Astrocyte (in vitro differentiated cells and primary cell): ENCODE measurements at regions not wholly inside any gene's neighbourhood (a gene's known extent, or its start where the extent isn't known, plus 50 kb on each side); places are given as distances from the start of the nearest gene placed in this dataset.

ENCODE experiments used
- DNase-seq: peaks from one replicate; pipeline ENCODE4 v3.0.0-alpha.2; 2010; ENCODE audit warnings: low read depth
- FAIRE-seq: peaks from 2 replicates; lab custom pipeline; 2011; peaks lifted over from hg19 to GRCh38; lab: Jason Lieb, UNC
- H2AFZ ChIP-seq: 2 replicates; pipeline ENCODE4 v1.6.0; 2012; ENCODE audit warnings: low read depth, low read length, inconsistent platforms
- H3K27ac ChIP-seq: 2 replicates; pipeline ENCODE4 v1.5.1; 2011; ENCODE audit warnings: low read depth, low read length, inconsistent platforms
- H3K27me3 ChIP-seq: 2 replicates; pipeline ENCODE4 v1.6.0; 2011; ENCODE audit warnings: low read length, inconsistent platforms; ENCODE audit not compliant: insufficient read depth
- H3K36me3 ChIP-seq: 2 replicates; pipeline ENCODE4 v1.5.1; 2011; ENCODE audit warnings: low read length, inconsistent platforms; ENCODE audit not compliant: insufficient read depth
- H3K4me1 ChIP-seq: 2 replicates; pipeline ENCODE4 v1.5.1; 2011; ENCODE audit warnings: low read length, inconsistent platforms; ENCODE audit not compliant: insufficient read depth
- H3K4me2 ChIP-seq: 2 replicates; pipeline ENCODE4 v1.6.0; 2012; ENCODE audit warnings: low read length, inconsistent platforms
- H3K4me3 ChIP-seq: 2 replicates; pipeline ENCODE4 v1.5.1; 2011; ENCODE audit warnings: low read depth, mild to moderate bottlenecking, low read length, inconsistent platforms; ENCODE audit not compliant: insufficient read depth
- H3K79me2 ChIP-seq: 2 replicates; pipeline ENCODE4 v1.6.0; 2012; ENCODE audit warnings: mild to moderate bottlenecking, low read length, inconsistent platforms; ENCODE audit not compliant: insufficient read depth
- H3K9ac ChIP-seq: 2 replicates; pipeline ENCODE4 v1.6.0; 2012; ENCODE audit warnings: mild to moderate bottlenecking, low read length, inconsistent platforms
- H3K9me3 ChIP-seq: 2 replicates; pipeline ENCODE4 v1.5.1; 2012; ENCODE audit warnings: low read depth, mild to moderate bottlenecking, low read length, inconsistent platforms; ENCODE audit not compliant: insufficient read depth
- H4K20me1 ChIP-seq: 2 replicates; pipeline ENCODE4 v1.6.0; 2012; ENCODE audit warnings: low read length, inconsistent platforms; ENCODE audit not compliant: insufficient read depth
- H3K27ac Mint-ChIP-seq: one replicate; pipeline ENCODE4 v1.8.0; 2021; ENCODE audit warnings: mild to moderate bottlenecking, mixed read lengths; ENCODE audit not compliant: unreplicated experiment
- H3K27me3 Mint-ChIP-seq: one replicate; pipeline ENCODE4 v1.8.0; 2021; ENCODE audit warnings: low read depth, mixed read lengths; ENCODE audit not compliant: unreplicated experiment
- H3K36me3 Mint-ChIP-seq: one replicate; pipeline ENCODE4 v1.8.0; 2021; ENCODE audit warnings: low read depth, mixed read lengths; ENCODE audit not compliant: unreplicated experiment
- H3K4me1 Mint-ChIP-seq: one replicate; pipeline ENCODE4 v1.8.0; 2021; ENCODE audit warnings: low read depth, mixed read lengths; ENCODE audit not compliant: unreplicated experiment
- H3K4me3 Mint-ChIP-seq: one replicate; pipeline ENCODE4 v1.8.0; 2021; ENCODE audit warnings: mild to moderate bottlenecking, moderate library complexity, mixed read lengths; ENCODE audit not compliant: unreplicated experiment
- H3K9me3 Mint-ChIP-seq: one replicate; pipeline ENCODE4 v1.8.0; 2021; ENCODE audit warnings: mild to moderate bottlenecking, mixed read lengths; ENCODE audit not compliant: unreplicated experiment
- EZH2 ChIP-seq: IDR thresholded peaks from 2 replicates; pipeline ENCODE4 v1.6.1; 2012; ENCODE audit warnings: mild to moderate bottlenecking, low read length, inconsistent platforms; ENCODE audit not compliant: insufficient read depth
- TF ChIP-seq, protein P1 (sequence below): IDR thresholded peaks from 2 replicates; pipeline ENCODE4 v1.5.1; 2011; ENCODE audit warnings: low read depth, mild to moderate bottlenecking, inconsistent platforms, low read length, moderate library complexity; ENCODE audit not compliant: insufficient read depth

DNA sequence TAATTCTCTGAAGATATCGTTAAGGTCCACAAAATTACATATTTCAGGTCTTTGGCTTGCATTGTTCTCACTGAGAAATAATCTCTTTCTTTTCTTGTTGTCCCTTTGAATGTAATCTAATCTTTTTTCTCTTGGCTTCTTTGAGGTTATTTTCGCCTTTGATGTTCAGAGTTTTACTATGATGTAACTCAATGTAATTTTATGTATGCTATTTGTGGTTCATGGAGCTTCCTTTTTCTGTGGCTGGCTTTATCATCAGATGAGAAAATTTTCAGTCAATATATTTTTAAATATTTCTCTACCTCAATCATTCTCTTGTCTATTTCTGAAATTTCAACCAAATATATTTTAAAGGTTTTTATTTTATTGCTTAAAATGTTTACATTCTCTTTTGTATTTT lies 672.2 kb downstream of the TRAM1L1 start:
- H3K4me1 Mint-ChIP-seq, result no peaks in the 10 kb centered on the region
- Histone ChIP-seq H3K27ac (no peak overlapping the region), H3K9me3 (no peaks in the 10 kb centered on the region), H3K4me3 (no peak overlapping the region), H3K27me3 (no peaks in the 10 kb centered on the region), H3K4me2 (no peak overlapping the region), H2AFZ (no peak overlapping the region), H3K9ac (no peak overlapping the region), H4K20me1 (no peaks in the 10 kb centered on the region), H3K4me1 (no peaks in the 10 kb centered on the region), H3K79me2 (no peaks in the 10 kb centered on the region), H3K36me3 (no peaks in the 10 kb centered on the region)
- no peak for TF ChIP-seq EZH2
- TF ChIP-seq, protein P1, sequence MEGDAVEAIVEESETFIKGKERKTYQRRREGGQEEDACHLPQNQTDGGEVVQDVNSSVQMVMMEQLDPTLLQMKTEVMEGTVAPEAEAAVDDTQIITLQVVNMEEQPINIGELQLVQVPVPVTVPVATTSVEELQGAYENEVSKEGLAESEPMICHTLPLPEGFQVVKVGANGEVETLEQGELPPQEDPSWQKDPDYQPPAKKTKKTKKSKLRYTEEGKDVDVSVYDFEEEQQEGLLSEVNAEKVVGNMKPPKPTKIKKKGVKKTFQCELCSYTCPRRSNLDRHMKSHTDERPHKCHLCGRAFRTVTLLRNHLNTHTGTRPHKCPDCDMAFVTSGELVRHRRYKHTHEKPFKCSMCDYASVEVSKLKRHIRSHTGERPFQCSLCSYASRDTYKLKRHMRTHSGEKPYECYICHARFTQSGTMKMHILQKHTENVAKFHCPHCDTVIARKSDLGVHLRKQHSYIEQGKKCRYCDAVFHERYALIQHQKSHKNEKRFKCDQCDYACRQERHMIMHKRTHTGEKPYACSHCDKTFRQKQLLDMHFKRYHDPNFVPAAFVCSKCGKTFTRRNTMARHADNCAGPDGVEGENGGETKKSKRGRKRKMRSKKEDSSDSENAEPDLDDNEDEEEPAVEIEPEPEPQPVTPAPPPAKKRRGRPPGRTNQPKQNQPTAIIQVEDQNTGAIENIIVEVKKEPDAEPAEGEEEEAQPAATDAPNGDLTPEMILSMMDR, result no peak
- no peak overlapping the region for H3K4me3 Mint-ChIP-seq
- no peaks in the 10 kb centered on the region for H3K9me3 Mint-ChIP-seq
- no peaks in the 10 kb centered on the region for H3K36me3 Mint-ChIP-seq
- no peak for FAIRE-seq
- DNase-seq, result no peak
- no peaks in the 10 kb centered on the region for H3K27me3 Mint-ChIP-seq
- peak overlapping the region; percentile 27 for H3K27ac Mint-ChIP-seq

DNA sequence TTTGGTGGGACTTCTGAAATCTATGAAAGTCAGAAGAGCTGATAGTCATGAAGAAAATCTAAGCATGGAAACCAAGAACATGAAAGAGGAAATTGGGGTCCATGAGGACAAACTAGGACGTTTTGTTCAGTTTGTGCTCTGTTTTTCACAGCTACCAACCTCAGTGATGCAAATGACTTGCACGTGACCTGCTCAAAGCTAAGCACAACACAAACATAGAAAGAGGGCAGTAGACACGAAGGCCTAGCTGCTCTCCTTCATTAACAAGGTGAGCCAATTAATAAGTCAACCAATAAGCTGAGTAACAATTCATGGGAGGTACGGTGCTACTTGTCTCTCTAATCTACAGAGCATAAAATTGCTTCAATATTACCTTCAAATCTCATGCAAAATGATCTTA lies 684.1 kb downstream of the TRAM1L1 start:
- Histone ChIP-seq H3K27me3 (no peaks in the 10 kb centered on the region), H3K9ac (no peak overlapping the region), H3K36me3 (no peaks in the 10 kb centered on the region), H3K4me1 (no peaks in the 10 kb centered on the region), H2AFZ (no peak overlapping the region), H3K27ac (no peak overlapping the region), H4K20me1 (no peaks in the 10 kb centered on the region), H3K79me2 (no peaks in the 10 kb centered on the region), H3K4me2 (no peak overlapping the region), H3K9me3 (no peaks in the 10 kb centered on the region), H3K4me3 (no peak overlapping the region)
- Mint-ChIP-seq H3K9me3 (no peaks in the 10 kb centered on the region), H3K27ac (no peak overlapping the region), H3K36me3 (no peaks in the 10 kb centered on the region), H3K27me3 (no peaks in the 10 kb centered on the region), H3K4me3 (no peak overlapping the region), H3K4me1 (no peaks in the 10 kb centered on the region)
- TF ChIP-seq EZH2, result no peak
- TF ChIP-seq, protein P1, result no peak
- FAIRE-seq (no peak), DNase-seq (no peak)

DNA sequence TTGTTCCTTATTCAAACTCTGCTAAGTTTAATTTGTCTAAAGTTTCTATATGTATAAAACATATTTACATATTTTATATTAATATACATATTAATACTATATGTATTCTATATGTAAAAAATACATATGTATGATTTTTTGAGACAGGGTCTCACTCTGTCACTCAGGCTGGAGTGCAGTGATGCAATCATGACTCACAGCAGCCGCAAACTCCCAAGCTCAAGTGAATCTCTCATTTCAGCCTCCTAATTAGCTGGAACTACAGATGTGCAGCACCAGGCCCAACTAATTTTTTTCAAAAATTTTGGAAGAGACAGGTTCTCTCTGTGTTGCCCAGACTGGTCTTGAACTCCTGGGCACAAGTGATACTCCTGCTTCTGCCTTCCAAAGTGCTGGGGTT lies 684.9 kb downstream of the TRAM1L1 start:
- H3K9ac ChIP-seq, result no peak overlapping the region
- H4K20me1 ChIP-seq, result no peaks in the 10 kb centered on the region
- no peak overlapping the region for H3K4me3 ChIP-seq
- no peak for TF ChIP-seq EZH2
- TF ChIP-seq, protein P1, result no peak
- H3K27ac Mint-ChIP-seq, result no peak overlapping the region
- no peaks in the 10 kb centered on the region for H3K27me3 ChIP-seq
- H3K79me2 ChIP-seq, result no peaks in the 10 kb centered on the region
- no peak for FAIRE-seq
- DNase-seq, result peak; percentile 8
- no peaks in the 10 kb centered on the region for H3K27me3 Mint-ChIP-seq
- H3K4me1 ChIP-seq, result no peaks in the 10 kb centered on the region
- H3K4me1 Mint-ChIP-seq, result peaks cover 4% of the 10 kb centered on the region
- no peak overlapping the region for H3K27ac ChIP-seq
- no peaks in the 10 kb centered on the region for H3K36me3 Mint-ChIP-seq
- H3K4me2 ChIP-seq, result no peak overlapping the region
- no peaks in the 10 kb centered on the region for H3K36me3 ChIP-seq
- no peaks in the 10 kb centered on the region for H3K9me3 Mint-ChIP-seq
- H3K4me3 Mint-ChIP-seq, result no peak overlapping the region
- no peaks in the 10 kb centered on the region for H3K9me3 ChIP-seq
- no peak overlapping the region for H2AFZ ChIP-seq
